Retinal pigment epithelial cell (primary cell): ENCODE measurements at regions not wholly inside any gene's neighbourhood (a gene's known extent, or its start where the extent isn't known, plus 50 kb on each side); places are given as distances from the start of the nearest gene placed in this dataset.
A peak's percentile ranks its signal among the peaks of the same experiment; 100 is the strongest.

Experiments used
- DNase-seq: peaks from one replicate; pipeline ENCODE4 v3.0.0-alpha.2; 2010; ENCODE audit warnings: low read depth
- H3K4me3 ChIP-seq: 2 replicates; pipeline ENCODE4 v1.5.1; 2011; ENCODE audit warnings: mild to moderate bottlenecking, low read length, control low read depth, moderate library complexity
- CTCF ChIP-seq: conservative IDR thresholded peaks from 2 replicates; pipeline ENCODE4 v1.5.1; 2011; ENCODE audit warnings: low read depth, low read length, control low read depth, inconsistent platforms

GRCh38 chr1:207228987-207229386 is 92.5 kb upstream of the CD55 start:
- TF ChIP-seq CTCF: no peak
- H3K4me3 ChIP-seq: no peak overlapping the region
- no peak for DNase-seq

GRCh38 chr1:207230441-207230840 is 91.0 kb upstream of the CD55 start:
- DNase-seq: no peak
- TF ChIP-seq CTCF: no peak
- H3K4me3 ChIP-seq: no peak overlapping the region

- H3K4me3 ChIP-seq: no peak overlapping the region
- TF ChIP-seq CTCF: no peak
- no peak for DNase-seq
Measured at GRCh38 chr1:207234690-207235089, 86.8 kb upstream of the CD55 start.

GRCh38 chr1:207239874-207240273 is 81.6 kb upstream of the CD55 start:
- no peak overlapping the region for H3K4me3 ChIP-seq
- no peak for TF ChIP-seq CTCF
- DNase-seq: no peak

GRCh38 chr1:207240325-207241101 is 81.0 kb upstream of the CD55 start:
- DNase-seq: peak; percentile 57
- no peak for TF ChIP-seq CTCF
- H3K4me3 ChIP-seq: no peak overlapping the region

- H3K4me3 ChIP-seq: no peak overlapping the region
- DNase-seq: no peak
Measured at GRCh38 chr1:207241164-207241934, 80.1 kb upstream of the CD55 start.

More at GRCh38 chr1:207241164-207241934, 80.1 kb upstream of the CD55 start:
- TF ChIP-seq CTCF: no peak
